Transverse colon (tissue), 3 donors: ENCODE measurements at regions not wholly inside any gene's neighbourhood (a gene's known extent, or its start where the extent isn't known, plus 50 kb on each side); places are given as distances from the start of the nearest gene placed in this dataset.

Source experiments
- CTCF ChIP-seq, 5 experiments: fragments of 200-600 bp in 3 of 5; fragments of 450-650 bp in 2 of 5; sonication (generic) in 3 of 5; IDR thresholded peaks; 1 replicate in 2 of 5; 2 replicates in 3 of 5; pipeline ENCODE4 v1.5.1; 2016 to 2017; ENCODE audit warnings: antibody characterized with exemption in 5 of 5, inconsistent platforms in 3 of 5, mild to moderate bottlenecking in 2 of 5, moderate library complexity in 1 of 5
- POLR2A ChIP-seq: fragments of 450-650 bp; IDR thresholded peaks from one replicate; pipeline ENCODE4 v1.6.1; 2016; ENCODE audit warnings: antibody characterized with exemption, mild to moderate bottlenecking, moderate library complexity

- TF ChIP-seq CTCF (IDR thresholded peaks at IDR 0.05): no peak
- no peak for TF ChIP-seq POLR2A
Observed at GRCh38 chr13:107976628-107977027, 238.7 kb downstream of the LIG4 start.
